ENCODE measurements at regions not wholly inside any gene's neighbourhood (a gene's known extent, or its start where the extent isn't known, plus 50 kb on each side); places are given as distances from the start of the nearest gene placed in this dataset.

DNA sequence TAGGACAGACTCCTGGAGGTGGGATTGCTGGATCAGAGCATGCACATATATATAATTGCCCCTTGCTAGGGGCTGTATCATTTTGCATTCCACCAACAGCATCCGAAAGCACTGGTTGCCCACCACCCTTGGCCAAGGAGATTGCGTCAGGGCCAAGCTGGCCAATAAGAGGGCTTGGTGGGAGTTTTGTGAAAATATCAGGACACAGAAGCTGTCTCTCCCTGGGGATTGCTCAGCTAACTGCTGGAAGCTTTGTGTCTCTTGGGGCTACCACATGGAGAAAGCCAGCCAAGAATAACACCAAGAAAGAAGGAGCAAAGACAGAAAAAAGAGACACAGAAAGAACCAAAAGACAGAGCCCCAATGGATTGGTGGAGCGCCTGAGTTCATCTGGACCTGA is 90.6 kb upstream of the RALGAPA2 start:
- DNase-seq (ENCODE audit: low read depth in 1 of 2, low spot score in 1 of 2) (no peak), ATAC-seq (no peak), FAIRE-seq (no peak)
- POLR2A ChIA-PET: no interaction called here
- CTCF ChIA-PET: interaction anchor here (0.6 kb wide), 1 partner anchor 726 kb away, joined by 3 read pairs; no protein-coding TSS in a partner anchor
- Histone ChIP-seq H3K4me3 (no peak overlapping the region), H3K4me1 (no peaks in the 10 kb centered on the region), H3K9me3 (no peaks in the 10 kb centered on the region), H3K4me2 (no peak overlapping the region), H3K27ac (no peak overlapping the region)
- TF ChIP-seq, protein P1, sequence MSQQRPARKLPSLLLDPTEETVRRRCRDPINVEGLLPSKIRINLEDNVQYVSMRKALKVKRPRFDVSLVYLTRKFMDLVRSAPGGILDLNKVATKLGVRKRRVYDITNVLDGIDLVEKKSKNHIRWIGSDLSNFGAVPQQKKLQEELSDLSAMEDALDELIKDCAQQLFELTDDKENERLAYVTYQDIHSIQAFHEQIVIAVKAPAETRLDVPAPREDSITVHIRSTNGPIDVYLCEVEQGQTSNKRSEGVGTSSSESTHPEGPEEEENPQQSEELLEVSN (IDR thresholded peaks at IDR 0.05; ENCODE audit: borderline replicate concordance, low read depth): no peak
- no peak for TF ChIP-seq RFX5 (IDR thresholded peaks at IDR 0.05)
- TF ChIP-seq, protein P2, sequence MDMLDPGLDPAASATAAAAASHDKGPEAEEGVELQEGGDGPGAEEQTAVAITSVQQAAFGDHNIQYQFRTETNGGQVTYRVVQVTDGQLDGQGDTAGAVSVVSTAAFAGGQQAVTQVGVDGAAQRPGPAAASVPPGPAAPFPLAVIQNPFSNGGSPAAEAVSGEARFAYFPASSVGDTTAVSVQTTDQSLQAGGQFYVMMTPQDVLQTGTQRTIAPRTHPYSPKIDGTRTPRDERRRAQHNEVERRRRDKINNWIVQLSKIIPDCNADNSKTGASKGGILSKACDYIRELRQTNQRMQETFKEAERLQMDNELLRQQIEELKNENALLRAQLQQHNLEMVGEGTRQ (IDR thresholded peaks at IDR 0.05): no peak
- TF ChIP-seq, protein P3, sequence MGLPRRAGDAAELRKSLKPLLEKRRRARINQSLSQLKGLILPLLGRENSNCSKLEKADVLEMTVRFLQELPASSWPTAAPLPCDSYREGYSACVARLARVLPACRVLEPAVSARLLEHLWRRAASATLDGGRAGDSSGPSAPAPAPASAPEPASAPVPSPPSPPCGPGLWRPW (IDR thresholded peaks at IDR 0.05): no peak
- no peak for TF ChIP-seq NFE2L2 (conservative IDR thresholded peaks at IDR 0.05; ENCODE audit: low read length)
- TF ChIP-seq NR3C1 (IDR thresholded peaks at IDR 0.05): no peak
- TF ChIP-seq HOXB5 (CRISPR knock-in tag; IDR thresholded peaks at IDR 0.05): no peak
- no peak for TF ChIP-seq NPAS2 (CRISPR knock-in tag; IDR thresholded peaks at IDR 0.05; ENCODE audit: borderline replicate concordance)
- TF ChIP-seq TFCP2L1 (CRISPR knock-in tag; IDR thresholded peaks at IDR 0.05): no peak
- no peak for TF ChIP-seq CBX2 (IDR thresholded peaks at IDR 0.05; ENCODE audit: borderline replicate concordance, low read depth)
- TF ChIP-seq, protein P4, sequence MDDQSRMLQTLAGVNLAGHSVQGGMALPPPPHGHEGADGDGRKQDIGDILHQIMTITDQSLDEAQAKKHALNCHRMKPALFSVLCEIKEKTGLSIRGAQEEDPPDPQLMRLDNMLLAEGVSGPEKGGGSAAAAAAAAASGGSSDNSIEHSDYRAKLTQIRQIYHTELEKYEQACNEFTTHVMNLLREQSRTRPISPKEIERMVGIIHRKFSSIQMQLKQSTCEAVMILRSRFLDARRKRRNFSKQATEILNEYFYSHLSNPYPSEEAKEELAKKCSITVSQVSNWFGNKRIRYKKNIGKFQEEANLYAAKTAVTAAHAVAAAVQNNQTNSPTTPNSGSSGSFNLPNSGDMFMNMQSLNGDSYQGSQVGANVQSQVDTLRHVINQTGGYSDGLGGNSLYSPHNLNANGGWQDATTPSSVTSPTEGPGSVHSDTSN (IDR thresholded peaks at IDR 0.05): no peak
- TF ChIP-seq, protein P5, sequence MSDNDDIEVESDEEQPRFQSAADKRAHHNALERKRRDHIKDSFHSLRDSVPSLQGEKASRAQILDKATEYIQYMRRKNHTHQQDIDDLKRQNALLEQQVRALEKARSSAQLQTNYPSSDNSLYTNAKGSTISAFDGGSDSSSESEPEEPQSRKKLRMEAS (IDR thresholded peaks at IDR 0.05): no peak
- TF ChIP-seq TP53 (CRISPR knock-in tag; IDR thresholded peaks at IDR 0.05): no peak
- no peak for TF ChIP-seq FOSL2 (IDR thresholded peaks at IDR 0.05)
- no peak for TF ChIP-seq FOSL2 (CRISPR knock-in tag; IDR thresholded peaks at IDR 0.05)
- no peak for TF ChIP-seq EHF (CRISPR knock-in tag; IDR thresholded peaks at IDR 0.05)
- no peak for TF ChIP-seq CHD4 (IDR thresholded peaks at IDR 0.05; ENCODE audit: borderline replicate concordance)
- TF ChIP-seq ZSCAN20 (CRISPR knock-in tag; IDR thresholded peaks at IDR 0.05): no peak
- 54% methylated on average over 3 of the region's 3 CpGs for WGBS (ENCODE audit: missing lambda C conversion rate)

DNA sequence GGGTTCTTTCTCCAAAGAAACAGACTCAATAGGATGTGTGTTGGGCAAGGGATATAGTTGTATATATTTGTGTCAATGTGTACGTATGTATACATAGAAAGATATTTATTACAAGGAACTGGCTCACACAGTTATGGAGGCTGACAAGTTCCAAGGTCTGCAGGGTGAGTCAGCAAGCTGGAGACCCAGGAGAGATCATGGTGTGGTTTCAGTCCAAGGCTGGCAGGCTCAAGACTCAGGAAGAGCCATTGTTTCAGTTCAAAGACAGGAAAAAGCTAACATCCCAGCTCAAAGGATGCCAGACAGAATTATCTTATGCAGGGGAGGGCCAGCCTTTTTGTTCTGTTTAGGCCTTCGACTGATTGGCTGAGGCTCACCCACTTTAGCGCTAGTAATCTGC is 89.9 kb upstream of the RALGAPA2 start:
- ATAC-seq (no peak), FAIRE-seq (no peak), DNase-seq (ENCODE audit: low read depth in 1 of 2, low spot score in 1 of 2) (no peak)
- Histone ChIP-seq H3K27ac (no peak overlapping the region), H3K9me3 (no peaks in the 10 kb centered on the region), H3K4me2 (no peak overlapping the region), H3K4me3 (no peak overlapping the region), H3K4me1 (no peaks in the 10 kb centered on the region)
- ChIA-PET POLR2A (no interaction called here), CTCF (interaction anchor here (1.9 kb wide), 1 partner anchor 137 kb away, joined by 7 read pairs; no protein-coding TSS in a partner anchor)
- no peak for TF ChIP-seq ESRRA (IDR thresholded peaks at IDR 0.05; ENCODE audit: borderline replicate concordance, low read length)
- TF ChIP-seq, protein P6, sequence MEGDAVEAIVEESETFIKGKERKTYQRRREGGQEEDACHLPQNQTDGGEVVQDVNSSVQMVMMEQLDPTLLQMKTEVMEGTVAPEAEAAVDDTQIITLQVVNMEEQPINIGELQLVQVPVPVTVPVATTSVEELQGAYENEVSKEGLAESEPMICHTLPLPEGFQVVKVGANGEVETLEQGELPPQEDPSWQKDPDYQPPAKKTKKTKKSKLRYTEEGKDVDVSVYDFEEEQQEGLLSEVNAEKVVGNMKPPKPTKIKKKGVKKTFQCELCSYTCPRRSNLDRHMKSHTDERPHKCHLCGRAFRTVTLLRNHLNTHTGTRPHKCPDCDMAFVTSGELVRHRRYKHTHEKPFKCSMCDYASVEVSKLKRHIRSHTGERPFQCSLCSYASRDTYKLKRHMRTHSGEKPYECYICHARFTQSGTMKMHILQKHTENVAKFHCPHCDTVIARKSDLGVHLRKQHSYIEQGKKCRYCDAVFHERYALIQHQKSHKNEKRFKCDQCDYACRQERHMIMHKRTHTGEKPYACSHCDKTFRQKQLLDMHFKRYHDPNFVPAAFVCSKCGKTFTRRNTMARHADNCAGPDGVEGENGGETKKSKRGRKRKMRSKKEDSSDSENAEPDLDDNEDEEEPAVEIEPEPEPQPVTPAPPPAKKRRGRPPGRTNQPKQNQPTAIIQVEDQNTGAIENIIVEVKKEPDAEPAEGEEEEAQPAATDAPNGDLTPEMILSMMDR (IDR thresholded peaks at IDR 0.05): no peak
- TF ChIP-seq, protein P4 (IDR thresholded peaks at IDR 0.05): no peak
- TF ChIP-seq RAD21 (conservative IDR thresholded peaks at IDR 0.05 in 1 of 2, IDR thresholded peaks at IDR 0.05 in 1 of 2): no peak
- no peak for TF ChIP-seq POLR2AphosphoS2 (conservative IDR thresholded peaks at IDR 0.05; ENCODE audit: low read length)
- 47% methylated on average over 3 of the region's 3 CpGs for WGBS (ENCODE audit: missing lambda C conversion rate)
